ENCODE measurements at regions not wholly inside any gene's neighbourhood (a gene's known extent, or its start where the extent isn't known, plus 50 kb on each side); places are given as distances from the start of the nearest gene placed in this dataset.

DNA sequence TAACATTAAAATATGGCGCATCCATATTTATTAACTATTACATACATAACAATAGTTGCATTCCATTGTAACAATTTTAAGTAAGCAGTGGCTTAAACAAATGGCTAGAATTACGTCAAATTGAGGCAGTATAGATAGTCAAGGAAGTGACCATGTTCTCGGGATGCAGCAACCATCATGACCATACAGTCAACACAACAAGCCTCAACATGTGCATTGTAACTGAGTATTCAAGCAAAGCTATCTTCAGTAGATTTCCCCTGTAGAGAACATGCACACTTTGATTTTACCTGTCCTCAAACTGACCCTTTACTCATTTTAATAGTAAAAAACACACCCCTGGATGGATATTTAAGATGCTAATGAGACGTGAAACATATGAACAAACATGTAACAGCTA lies 356.4 kb downstream of the HINT1 start:
- TF ChIP-seq, protein P1, sequence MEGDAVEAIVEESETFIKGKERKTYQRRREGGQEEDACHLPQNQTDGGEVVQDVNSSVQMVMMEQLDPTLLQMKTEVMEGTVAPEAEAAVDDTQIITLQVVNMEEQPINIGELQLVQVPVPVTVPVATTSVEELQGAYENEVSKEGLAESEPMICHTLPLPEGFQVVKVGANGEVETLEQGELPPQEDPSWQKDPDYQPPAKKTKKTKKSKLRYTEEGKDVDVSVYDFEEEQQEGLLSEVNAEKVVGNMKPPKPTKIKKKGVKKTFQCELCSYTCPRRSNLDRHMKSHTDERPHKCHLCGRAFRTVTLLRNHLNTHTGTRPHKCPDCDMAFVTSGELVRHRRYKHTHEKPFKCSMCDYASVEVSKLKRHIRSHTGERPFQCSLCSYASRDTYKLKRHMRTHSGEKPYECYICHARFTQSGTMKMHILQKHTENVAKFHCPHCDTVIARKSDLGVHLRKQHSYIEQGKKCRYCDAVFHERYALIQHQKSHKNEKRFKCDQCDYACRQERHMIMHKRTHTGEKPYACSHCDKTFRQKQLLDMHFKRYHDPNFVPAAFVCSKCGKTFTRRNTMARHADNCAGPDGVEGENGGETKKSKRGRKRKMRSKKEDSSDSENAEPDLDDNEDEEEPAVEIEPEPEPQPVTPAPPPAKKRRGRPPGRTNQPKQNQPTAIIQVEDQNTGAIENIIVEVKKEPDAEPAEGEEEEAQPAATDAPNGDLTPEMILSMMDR (IDR thresholded peaks at IDR 0.05) = no peak
- TF ChIP-seq POLR2A (IDR thresholded peaks at IDR 0.05) = no peak
